ENCODE measurements at regions not wholly inside any gene's neighbourhood (a gene's known extent, or its start where the extent isn't known, plus 50 kb on each side); places are given as distances from the start of the nearest gene placed in this dataset.
"Not testable (repeated sequence)": the region's sequence is repeated elsewhere in the genome, so short reads cannot be mapped to it uniquely, and the experiment has no call there.

GRCh38 chr7:153958789-153959188 is 93.4 kb upstream of the DPP6 start:
- not testable (repeated sequence) for DNase-seq (ENCODE audit: insufficient read length, low spot score); FAIRE-seq

- not testable (repeated sequence) for DNase-seq (ENCODE audit: insufficient read length, low spot score); FAIRE-seq
These were observed 87.6 kb upstream of the DPP6 start for GRCh38 chr7:153964481-153965112.

- not testable (repeated sequence) for DNase-seq (ENCODE audit: insufficient read length, low spot score); FAIRE-seq
These were observed 83.2 kb upstream of the DPP6 start for GRCh38 chr7:153969016-153969415.

- not testable (repeated sequence) for DNase-seq (ENCODE audit: insufficient read length, low spot score)
These were observed 77.6 kb upstream of the DPP6 start for GRCh38 chr7:153974603-153975002.

GRCh38 chr7:153976745-153977144 is 75.5 kb upstream of the DPP6 start:
- not testable (repeated sequence) for FAIRE-seq; DNase-seq (ENCODE audit: insufficient read length, low spot score)

More at GRCh38 chr7:153974603-153975002, 77.6 kb upstream of the DPP6 start:
- not testable (repeated sequence) for FAIRE-seq

- not testable (repeated sequence) for DNase-seq (ENCODE audit: insufficient read length, low spot score); FAIRE-seq
These were observed 69.0 kb upstream of the DPP6 start for GRCh38 chr7:153983186-153983585.

- FAIRE-seq; DNase-seq (ENCODE audit: insufficient read length, low spot score): not testable (repeated sequence)
These were observed 63.1 kb upstream of the DPP6 start for GRCh38 chr7:153989066-153989627.

GRCh38 chr7:153989742-153990425 is 62.3 kb upstream of the DPP6 start:
- not testable (repeated sequence) for FAIRE-seq; DNase-seq (ENCODE audit: insufficient read length, low spot score)

GRCh38 chr7:153991471-153991870 is 60.7 kb upstream of the DPP6 start:
- FAIRE-seq; DNase-seq (ENCODE audit: insufficient read length, low spot score): not testable (repeated sequence)

- DNase-seq (ENCODE audit: insufficient read length, low spot score); FAIRE-seq: not testable (repeated sequence)
These were observed 58.8 kb upstream of the DPP6 start for GRCh38 chr7:153993402-153993801.

- not testable (repeated sequence) for DNase-seq (ENCODE audit: insufficient read length, low spot score); FAIRE-seq
These were observed 53.3 kb upstream of the DPP6 start for GRCh38 chr7:153998896-153999295.

Data from GM19239 (cell line).